ENCODE measurements at regions not wholly inside any gene's neighbourhood (a gene's known extent, or its start where the extent isn't known, plus 50 kb on each side); places are given as distances from the start of the nearest gene placed in this dataset.

DNA sequence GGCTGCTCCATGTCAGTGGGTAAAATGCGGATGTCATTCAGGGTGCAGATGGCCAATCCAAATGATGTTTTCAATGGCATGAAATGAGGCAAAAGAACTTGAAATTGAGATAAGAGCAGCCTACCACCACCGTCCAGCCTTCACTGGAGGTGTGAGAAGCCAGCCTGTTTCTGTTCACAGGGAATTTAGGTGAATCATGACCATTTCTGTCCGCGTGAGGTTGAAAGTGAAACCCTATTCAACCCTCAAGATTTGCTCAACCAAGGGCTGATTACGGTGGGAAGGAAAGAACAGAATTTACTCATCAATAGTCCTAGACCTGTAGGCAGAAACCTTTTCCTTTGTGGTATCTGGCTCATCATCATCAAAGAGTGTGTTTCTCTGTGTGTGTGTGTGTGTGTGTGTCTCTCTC lies 370.7 kb downstream of the COG6 start:
- H3K27ac ChIP-seq (ENCODE audit: extremely low read depth, low read depth, low read length): no peak overlapping the region
- in situ Hi-C loops (cut with MboI) (no loop called here), intact Hi-C loops (cut with micrococcal nuclease) (no loop called here)
- TF ChIP-seq ZNF780A (CRISPR knock-in tag; IDR thresholded peaks at IDR 0.05): no peak
- TF ChIP-seq FOS (IDR thresholded peaks at IDR 0.05; ENCODE audit: extremely low read depth, insufficient read length): no peak
- TF ChIP-seq CREM (IDR thresholded peaks at IDR 0.05; ENCODE audit: low read depth): no peak
- TF ChIP-seq ZNF707 (CRISPR knock-in tag; conservative IDR thresholded peaks at IDR 0.05): no peak
- no peak for TF ChIP-seq FOXJ2 (tag; IDR thresholded peaks at IDR 0.05)
- no peak for TF ChIP-seq POLR2AphosphoS2 (IDR thresholded peaks at IDR 0.05; ENCODE audit: low read length)
- TF ChIP-seq GATA2 (CRISPR knock-in tag; IDR thresholded peaks at IDR 0.05): no peak
- no peak for TF ChIP-seq NR1H2 (CRISPR knock-in tag; IDR thresholded peaks at IDR 0.05)
- TF ChIP-seq MAFF (IDR thresholded peaks at IDR 0.05; ENCODE audit: low read length): no peak
- TF ChIP-seq TFAM (CRISPR knock-in tag; conservative IDR thresholded peaks at IDR 0.05): no peak
- TF ChIP-seq, protein P1, sequence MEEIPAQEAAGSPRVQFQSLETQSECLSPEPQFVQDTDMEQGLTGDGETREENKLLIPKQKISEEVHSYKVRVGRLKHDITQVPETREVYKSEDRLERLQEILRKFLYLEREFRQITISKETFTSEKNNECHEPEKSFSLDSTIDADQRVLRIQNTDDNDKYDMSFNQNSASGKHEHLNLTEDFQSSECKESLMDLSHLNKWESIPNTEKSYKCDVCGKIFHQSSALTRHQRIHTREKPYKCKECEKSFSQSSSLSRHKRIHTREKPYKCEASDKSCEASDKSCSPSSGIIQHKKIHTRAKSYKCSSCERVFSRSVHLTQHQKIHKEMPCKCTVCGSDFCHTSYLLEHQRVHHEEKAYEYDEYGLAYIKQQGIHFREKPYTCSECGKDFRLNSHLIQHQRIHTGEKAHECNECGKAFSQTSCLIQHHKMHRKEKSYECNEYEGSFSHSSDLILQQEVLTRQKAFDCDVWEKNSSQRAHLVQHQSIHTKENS (CRISPR knock-in tag; IDR thresholded peaks at IDR 0.05): no peak
- no peak for TF ChIP-seq TCF7 (IDR thresholded peaks at IDR 0.05; ENCODE audit: borderline replicate concordance)
- TF ChIP-seq STAT5A (IDR thresholded peaks at IDR 0.05; ENCODE audit: borderline replicate concordance, low read length): no peak
- TF ChIP-seq ZNF263 (CRISPR knock-in tag; IDR thresholded peaks at IDR 0.05; ENCODE audit: borderline replicate concordance): no peak
- H3K9me1 ChIP-seq (ENCODE audit: control insufficient read depth, insufficient read depth, low read length): no peaks in the 10 kb centered on the region
- no peak overlapping the region for H3K4me3 ChIP-seq
- H3K9me3 ChIP-seq (replicated peaks; ENCODE audit: control insufficient read depth, insufficient read depth, low read depth, low read length): no peaks in the 10 kb centered on the region
- no TSS peak for BruUV-seq (replicated peaks)
- FAIRE-seq (no peak), DNase-seq (ENCODE audit: extremely low read depth in 1 of 4, low spot score in 3 of 4) (no peak), ATAC-seq (no peak)
- H3K79me2 ChIP-seq (ENCODE audit: control insufficient read depth, insufficient read depth, low read length): no peaks in the 10 kb centered on the region
- H3K9ac ChIP-seq (ENCODE audit: insufficient read depth in 1 of 2, low read depth in 2 of 2, low read length in 2 of 2): no peak overlapping the region
- 0% methylated on average over 5 of the region's 5 CpGs for whole genome bisulfite sequencing (ENCODE audit: insufficient coverage, low coverage, missing lambda C conversion rate)
- ChIA-PET CTCF (ENCODE audit: low intra/inter-chr PET ratio) (no interaction called here), POLR2A (no interaction called here)
- no peaks in the 10 kb centered on the region for H3K4me1 ChIP-seq (replicated peaks in 1 of 2; ENCODE audit: control insufficient read depth in 2 of 2, insufficient read depth in 2 of 2, low read length in 2 of 2)
- H3K4me2 ChIP-seq (ENCODE audit: insufficient read depth, low read length): no peak overlapping the region
- no peaks in the 10 kb centered on the region for H3K36me3 ChIP-seq (ENCODE audit: control insufficient read depth, insufficient read depth, low read length)
- no peak overlapping the region for H2AFZ ChIP-seq (ENCODE audit: low read depth, low read length)
- no peaks in the 10 kb centered on the region for H4K20me1 ChIP-seq (replicated peaks; ENCODE audit: control insufficient read depth, insufficient read depth, low read length)
- H3K27me3 ChIP-seq (ENCODE audit: control insufficient read depth in 2 of 2, insufficient read depth in 2 of 2, low read length in 2 of 2): no peaks in the 10 kb centered on the region
